Trophoblast cell (in vitro differentiated cells and primary cell): ENCODE measurements at regions not wholly inside any gene's neighbourhood (a gene's known extent, or its start where the extent isn't known, plus 50 kb on each side); places are given as distances from the start of the nearest gene placed in this dataset.

Source experiments
- DNase-seq, 2 donors: peaks; one replicate each; pipeline ENCODE4 v3.0.0-alpha.2; 2016
- H2AFZ ChIP-seq: 2 replicates; pipeline ENCODE4 v1.6.1; 2013; ENCODE audit warnings: low read length, moderate library complexity, mild to moderate bottlenecking; ENCODE audit not compliant: insufficient read depth, poor library complexity
- H2AK5ac ChIP-seq: 2 replicates; pipeline ENCODE4 v1.6.1; 2013; ENCODE audit warnings: mild to moderate bottlenecking, low read length
- H2BK120ac ChIP-seq: 2 replicates; pipeline ENCODE4 v1.6.1; 2013; ENCODE audit warnings: low read length, mild to moderate bottlenecking, moderate library complexity; ENCODE audit not compliant: insufficient read depth, poor library complexity
- H2BK12ac ChIP-seq: 2 replicates; pipeline ENCODE4 v1.6.1; 2013; ENCODE audit warnings: mild to moderate bottlenecking, low read length, moderate library complexity
- H2BK5ac ChIP-seq: 2 replicates; pipeline ENCODE4 v1.6.1; 2013; ENCODE audit warnings: low read length, low read depth, moderate library complexity, mild to moderate bottlenecking; ENCODE audit not compliant: poor library complexity
- H3K14ac ChIP-seq: 2 replicates; pipeline ENCODE4 v1.6.1; 2013; ENCODE audit warnings: mild to moderate bottlenecking, low read length
- H3K18ac ChIP-seq: 2 replicates; pipeline ENCODE4 v1.6.1; 2013; ENCODE audit warnings: mild to moderate bottlenecking, low read length
- H3K23ac ChIP-seq: 2 replicates; pipeline ENCODE4 v1.6.1; 2013; ENCODE audit warnings: low read length
- H3K27ac ChIP-seq: 2 replicates; pipeline ENCODE4 v1.5.1; 2013; ENCODE audit warnings: low read depth, mild to moderate bottlenecking, inconsistent platforms, low read length, moderate library complexity
- H3K27me3 ChIP-seq: 2 replicates; pipeline ENCODE4 v1.6.1; 2013; ENCODE audit warnings: inconsistent platforms, mild to moderate bottlenecking, low read length, moderate library complexity; ENCODE audit not compliant: insufficient read depth
- H3K36me3 ChIP-seq, 2 experiments: 1 replicate in 1 of 2; 2 replicates in 1 of 2; pipeline ENCODE4 v1.6.1; 2013; ENCODE audit warnings: low read length in 2 of 2, mild to moderate bottlenecking in 2 of 2, moderate library complexity in 1 of 2; ENCODE audit not compliant: insufficient read depth in 2 of 2, control insufficient read depth in 1 of 2
- H3K4ac ChIP-seq: 2 replicates; pipeline ENCODE4 v1.6.1; 2013; ENCODE audit warnings: low read depth, mild to moderate bottlenecking, low read length, moderate library complexity
- H3K4me1 ChIP-seq, 2 experiments: 1 replicate in 1 of 2; 2 replicates in 1 of 2; pipeline ENCODE4 v1.6.1; 2013; ENCODE audit warnings: low read length in 2 of 2, mild to moderate bottlenecking in 2 of 2, moderate library complexity in 1 of 2; ENCODE audit not compliant: insufficient read depth in 2 of 2, control insufficient read depth in 1 of 2
- H3K4me2 ChIP-seq: 2 replicates; pipeline ENCODE4 v1.6.1; 2013; ENCODE audit warnings: inconsistent platforms, mild to moderate bottlenecking, low read length, moderate library complexity
- H3K4me3 ChIP-seq: 2 replicates; pipeline ENCODE4 v1.5.1; 2013; ENCODE audit warnings: mild to moderate bottlenecking, low read depth, low read length, inconsistent platforms
- H3K79me1 ChIP-seq: one replicate; pipeline ENCODE4 v1.6.1; 2013; ENCODE audit warnings: low read length
- H3K79me2 ChIP-seq: 2 replicates; pipeline ENCODE4 v1.6.1; 2013; ENCODE audit warnings: low read length, mild to moderate bottlenecking; ENCODE audit not compliant: control insufficient read depth, insufficient read depth, poor library complexity
- H3K9ac ChIP-seq: 2 replicates; pipeline ENCODE4 v1.6.1; 2013; ENCODE audit warnings: mild to moderate bottlenecking, low read length
- H3K9me3 ChIP-seq: 2 replicates; pipeline ENCODE4 v1.6.1; 2013; ENCODE audit warnings: low read depth, mild to moderate bottlenecking, control low read depth, inconsistent platforms, low read length; ENCODE audit not compliant: insufficient read depth
- H4K12ac ChIP-seq: 2 replicates; pipeline ENCODE4 v1.6.1; 2013; ENCODE audit warnings: low read depth, mild to moderate bottlenecking, low read length, moderate library complexity
- H4K8ac ChIP-seq: 2 replicates; pipeline ENCODE4 v1.6.1; 2013; ENCODE audit warnings: low read depth, mild to moderate bottlenecking, low read length, moderate library complexity
- H4K91ac ChIP-seq: one replicate; pipeline ENCODE4 v1.6.1; 2013; ENCODE audit warnings: low read depth, mild to moderate bottlenecking, low read length, moderate library complexity
- WGBS: extraction: QIAGEN DNeasy Blood & Tissue Kit; methylation state at CpG from one replicate; pipeline ENCODE4 v1.1.7; 2013; ENCODE audit warnings: missing lambda C conversion rate; ENCODE audit not compliant: insufficient read length, insufficient coverage; ENCODE audit errors: extremely low coverage; 5-methylcytosine and 5-hydroxymethylcytosine counted together

DNA sequence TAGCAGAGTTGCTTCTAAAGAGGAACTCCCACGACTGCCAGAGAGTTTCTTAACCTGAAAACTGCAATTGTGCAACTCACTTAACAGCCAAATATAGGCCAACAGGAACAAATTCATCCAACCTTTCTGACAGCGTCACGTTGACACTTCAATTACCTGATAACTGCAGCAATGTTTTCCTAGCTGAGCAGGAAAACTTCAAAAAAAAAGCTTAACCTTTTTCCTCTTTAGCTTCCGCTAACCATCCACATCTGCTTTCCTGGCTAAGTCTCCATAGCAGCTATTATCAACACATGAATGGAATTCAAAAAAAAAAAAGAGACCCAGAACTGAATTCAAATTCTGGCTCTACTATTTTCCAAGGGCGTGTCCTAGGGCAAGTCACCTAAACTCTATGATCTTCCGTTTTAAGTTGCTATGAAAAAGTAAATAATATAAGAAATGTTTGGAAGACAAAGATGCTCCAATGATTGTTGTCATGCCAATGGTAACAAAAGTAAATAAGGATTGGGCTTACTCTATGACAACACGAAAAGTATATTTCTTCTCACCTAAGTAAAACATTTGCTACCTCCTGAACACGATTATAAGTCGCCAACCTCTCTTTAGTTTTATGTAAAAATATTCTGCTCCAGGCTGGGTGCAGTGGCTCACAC, 524.6 kb upstream of the JARID2 start:
- DNase-seq = peak; percentile 69 to 93
- no CpG with 5 or more reads among the region's 9 CpGs for WGBS
- no peaks in the 10 kb centered on the region for H3K79me1 ChIP-seq

DNA sequence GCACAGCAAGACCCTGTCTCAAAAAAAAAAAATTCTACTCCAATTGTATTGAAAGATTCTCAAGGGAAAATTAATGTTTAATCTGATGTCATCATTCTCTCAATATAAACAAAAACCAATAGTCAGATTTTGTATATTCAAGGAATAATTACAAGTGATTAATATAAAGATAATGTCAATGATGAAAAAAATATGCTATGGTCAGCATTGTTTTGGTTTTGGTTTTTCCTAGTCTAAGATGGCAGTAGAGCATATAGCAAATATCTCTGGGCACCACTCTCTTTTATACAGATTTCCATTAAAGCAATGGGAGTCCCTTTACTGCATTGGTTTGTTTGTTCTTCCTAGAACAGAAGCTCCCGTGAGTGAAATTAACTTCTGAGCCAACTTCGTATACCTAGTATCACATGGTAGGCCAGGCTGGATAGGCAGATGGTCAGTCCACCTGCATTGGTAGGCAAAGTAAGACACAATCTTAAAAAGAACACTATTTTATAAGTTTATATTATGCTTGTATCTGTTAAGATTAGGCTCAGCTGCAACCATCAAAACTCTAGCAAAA, 523.8 kb upstream of the JARID2 start:
- H3K9me3 ChIP-seq = no peaks in the 10 kb centered on the region
- no peak overlapping the region for H2BK120ac ChIP-seq
- no peak overlapping the region for H4K8ac ChIP-seq
- H3K27ac ChIP-seq = no peak overlapping the region
- H3K27me3 ChIP-seq = no peaks in the 10 kb centered on the region
- no peak overlapping the region for H3K18ac ChIP-seq
- no peak overlapping the region for H2BK5ac ChIP-seq
- H3K79me1 ChIP-seq = no peaks in the 10 kb centered on the region
- no peak overlapping the region for H3K4me2 ChIP-seq
- H3K4ac ChIP-seq = no peak overlapping the region
- no peak overlapping the region for H3K14ac ChIP-seq
- H3K79me2 ChIP-seq = no peaks in the 10 kb centered on the region
- H2AFZ ChIP-seq = no peak overlapping the region
- no peaks in the 10 kb centered on the region for H3K36me3 ChIP-seq
- no peak overlapping the region for H4K12ac ChIP-seq
- no peak overlapping the region for H2BK12ac ChIP-seq
- no peak overlapping the region for H3K23ac ChIP-seq
- H2AK5ac ChIP-seq = no peak overlapping the region
- H3K4me1 ChIP-seq = peaks cover 3 to 5% of the 10 kb centered on the region in 2 experiments
- H3K9ac ChIP-seq = no peak overlapping the region
- DNase-seq = no peak
- no peak overlapping the region for H4K91ac ChIP-seq
- WGBS = no CpG with 5 or more reads among the region's 2 CpGs
- no peak overlapping the region for H3K4me3 ChIP-seq

More for the DNA sequence above, 524.6 kb upstream of the JARID2 start:
- H2AFZ ChIP-seq = no peak overlapping the region
- no peak overlapping the region for H4K91ac ChIP-seq
- no peak overlapping the region for H2BK120ac ChIP-seq
- no peak overlapping the region for H4K8ac ChIP-seq
- no peaks in the 10 kb centered on the region for H3K79me2 ChIP-seq
- H4K12ac ChIP-seq = no peak overlapping the region
- H3K27me3 ChIP-seq = no peaks in the 10 kb centered on the region
- H3K27ac ChIP-seq = no peak overlapping the region
- peaks cover 3 to 6% of the 10 kb centered on the region in 2 experiments for H3K4me1 ChIP-seq
- no peak overlapping the region for H3K4me3 ChIP-seq
- no peak overlapping the region for H3K9ac ChIP-seq
- no peak overlapping the region for H2BK12ac ChIP-seq
- H3K14ac ChIP-seq = no peak overlapping the region
- H3K18ac ChIP-seq = no peak overlapping the region
- no peaks in the 10 kb centered on the region for H3K9me3 ChIP-seq
- H2BK5ac ChIP-seq = no peak overlapping the region
- no peak overlapping the region for H3K4ac ChIP-seq
- no peak overlapping the region for H3K23ac ChIP-seq
- H2AK5ac ChIP-seq = no peak overlapping the region
- H3K4me2 ChIP-seq = no peak overlapping the region
- no peaks in the 10 kb centered on the region for H3K36me3 ChIP-seq

DNA sequence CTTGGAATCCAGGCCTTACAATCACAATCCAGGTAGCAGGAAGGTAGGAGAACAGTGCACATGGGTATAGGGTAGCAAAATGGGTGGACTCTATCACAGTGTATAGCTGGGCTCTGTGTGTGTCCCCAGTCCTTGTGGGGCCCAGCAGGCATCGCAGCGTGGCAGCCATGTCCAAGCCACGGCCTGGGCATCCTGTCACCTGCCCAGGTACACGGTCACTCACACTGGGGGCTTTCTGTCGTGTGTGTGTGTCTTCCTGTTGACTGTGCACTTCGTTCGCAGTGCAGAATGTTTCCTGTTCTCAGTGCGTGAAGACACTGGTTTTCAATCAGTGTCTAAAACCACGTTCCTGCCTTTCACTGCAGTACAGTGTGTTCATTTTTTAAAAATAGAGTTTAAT, 523.2 kb upstream of the JARID2 start:
- Histone ChIP-seq H3K4me3 (no peak overlapping the region), H3K18ac (no peak overlapping the region), H3K36me3 (no peaks in the 10 kb centered on the region), H3K9ac (no peak overlapping the region), H3K9me3 (no peaks in the 10 kb centered on the region), H2AFZ (no peak overlapping the region), H3K79me1 (no peaks in the 10 kb centered on the region), H2BK5ac (no peak overlapping the region), H2AK5ac (no peak overlapping the region), H3K4me1 (peaks cover 3% of the 10 kb centered on the region in 2 experiments), H3K23ac (no peak overlapping the region), H4K12ac (no peak overlapping the region), H3K27ac (no peak overlapping the region), H2BK12ac (no peak overlapping the region), H3K4ac (no peak overlapping the region), H3K14ac (no peak overlapping the region), H3K79me2 (no peaks in the 10 kb centered on the region), H2BK120ac (no peak overlapping the region), H3K4me2 (no peak overlapping the region), H4K91ac (no peak overlapping the region), H3K27me3 (no peaks in the 10 kb centered on the region), H4K8ac (no peak overlapping the region)
- no CpG with 5 or more reads among the region's 9 CpGs for WGBS
- no peak for DNase-seq

DNA sequence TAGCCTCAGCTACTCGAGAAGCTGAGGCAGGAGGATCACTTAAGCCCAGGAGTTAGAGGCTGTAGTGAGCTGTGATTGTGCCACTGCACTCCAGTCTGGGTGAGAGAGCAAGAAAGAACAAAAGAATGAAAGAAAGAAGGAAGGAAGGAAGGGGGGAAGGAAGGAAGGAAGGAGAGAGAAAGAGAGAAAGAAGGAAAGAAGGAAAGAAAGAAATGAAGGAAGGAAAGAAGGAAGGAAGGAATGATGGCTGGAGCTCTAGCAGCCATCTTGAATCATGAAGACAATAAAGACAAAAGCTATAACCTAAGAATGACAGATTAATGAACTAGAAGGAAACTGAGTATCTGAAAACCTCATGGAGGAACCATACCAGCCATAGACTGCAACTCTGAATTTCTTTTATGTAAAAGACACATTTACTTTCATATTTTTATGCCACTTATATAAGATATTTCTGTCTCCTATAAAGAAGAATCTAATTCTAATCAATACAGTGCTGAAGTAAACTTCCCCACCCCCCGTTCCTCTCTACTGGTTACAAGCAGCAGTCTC, 522.3 kb upstream of the JARID2 start:
- H2BK5ac ChIP-seq = no peak overlapping the region
- no peaks in the 10 kb centered on the region for H3K27me3 ChIP-seq
- no peak overlapping the region for H3K4me3 ChIP-seq
- H3K9me3 ChIP-seq = no peaks in the 10 kb centered on the region
- H3K4me2 ChIP-seq = no peak overlapping the region
- H3K79me1 ChIP-seq = no peaks in the 10 kb centered on the region
- no peak overlapping the region for H3K23ac ChIP-seq
- no CpG with 5 or more reads among the region's 2 CpGs for WGBS
- H4K12ac ChIP-seq = no peak overlapping the region
- no peak overlapping the region for H3K4ac ChIP-seq
- no peak overlapping the region for H4K8ac ChIP-seq
- no peak overlapping the region for H2AK5ac ChIP-seq
- no peak overlapping the region for H4K91ac ChIP-seq
- no peaks in the 10 kb centered on the region for H3K79me2 ChIP-seq
- H3K27ac ChIP-seq = no peak overlapping the region
- H2AFZ ChIP-seq = no peak overlapping the region
- no peak for DNase-seq
- peaks cover 3% of the 10 kb centered on the region in 2 experiments for H3K4me1 ChIP-seq
- H2BK12ac ChIP-seq = no peak overlapping the region
- no peaks in the 10 kb centered on the region for H3K36me3 ChIP-seq
- no peak overlapping the region for H2BK120ac ChIP-seq
- no peak overlapping the region for H3K9ac ChIP-seq
- H3K14ac ChIP-seq = no peak overlapping the region
- no peak overlapping the region for H3K18ac ChIP-seq
